ENCODE measurements at regions not wholly inside any gene's neighbourhood (a gene's known extent, or its start where the extent isn't known, plus 50 kb on each side); places are given as distances from the start of the nearest gene placed in this dataset.

- no peak for TF ChIP-seq POLR2A (IDR thresholded peaks at IDR 0.05)
- TF ChIP-seq, protein P1, sequence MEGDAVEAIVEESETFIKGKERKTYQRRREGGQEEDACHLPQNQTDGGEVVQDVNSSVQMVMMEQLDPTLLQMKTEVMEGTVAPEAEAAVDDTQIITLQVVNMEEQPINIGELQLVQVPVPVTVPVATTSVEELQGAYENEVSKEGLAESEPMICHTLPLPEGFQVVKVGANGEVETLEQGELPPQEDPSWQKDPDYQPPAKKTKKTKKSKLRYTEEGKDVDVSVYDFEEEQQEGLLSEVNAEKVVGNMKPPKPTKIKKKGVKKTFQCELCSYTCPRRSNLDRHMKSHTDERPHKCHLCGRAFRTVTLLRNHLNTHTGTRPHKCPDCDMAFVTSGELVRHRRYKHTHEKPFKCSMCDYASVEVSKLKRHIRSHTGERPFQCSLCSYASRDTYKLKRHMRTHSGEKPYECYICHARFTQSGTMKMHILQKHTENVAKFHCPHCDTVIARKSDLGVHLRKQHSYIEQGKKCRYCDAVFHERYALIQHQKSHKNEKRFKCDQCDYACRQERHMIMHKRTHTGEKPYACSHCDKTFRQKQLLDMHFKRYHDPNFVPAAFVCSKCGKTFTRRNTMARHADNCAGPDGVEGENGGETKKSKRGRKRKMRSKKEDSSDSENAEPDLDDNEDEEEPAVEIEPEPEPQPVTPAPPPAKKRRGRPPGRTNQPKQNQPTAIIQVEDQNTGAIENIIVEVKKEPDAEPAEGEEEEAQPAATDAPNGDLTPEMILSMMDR (IDR thresholded peaks at IDR 0.05), result no peak
- DNase-seq (no peak), ATAC-seq (no peak)
- peaks cover 0 to 22% (median 0%) of the 10 kb centered on the region in 9 donors for H3K27me3 ChIP-seq
- intact Hi-C loops (cut with DNase I), result loop anchor here in 1 of 10 donors (10.0 kb wide), 1 partner anchor 1297 kb away; the partner anchor contains the start of gene PTPRT
- H3K4me1 ChIP-seq, result no peaks in the 10 kb centered on the region
- whole genome bisulfite sequencing, 4 donors, result 80 to 86% (median 83%) methylated on average over 8 of the region's 8 CpGs
- H3K36me3 ChIP-seq, result no peaks in the 10 kb centered on the region
- no peak overlapping the region for H3K27ac ChIP-seq
- no peaks in the 10 kb centered on the region for H3K9me3 ChIP-seq
- H3K4me3 ChIP-seq, result no peak overlapping the region
Measured at GRCh38 chr20:41887500-41887899, 269.3 kb upstream of the CHD6 start.

DNA sequence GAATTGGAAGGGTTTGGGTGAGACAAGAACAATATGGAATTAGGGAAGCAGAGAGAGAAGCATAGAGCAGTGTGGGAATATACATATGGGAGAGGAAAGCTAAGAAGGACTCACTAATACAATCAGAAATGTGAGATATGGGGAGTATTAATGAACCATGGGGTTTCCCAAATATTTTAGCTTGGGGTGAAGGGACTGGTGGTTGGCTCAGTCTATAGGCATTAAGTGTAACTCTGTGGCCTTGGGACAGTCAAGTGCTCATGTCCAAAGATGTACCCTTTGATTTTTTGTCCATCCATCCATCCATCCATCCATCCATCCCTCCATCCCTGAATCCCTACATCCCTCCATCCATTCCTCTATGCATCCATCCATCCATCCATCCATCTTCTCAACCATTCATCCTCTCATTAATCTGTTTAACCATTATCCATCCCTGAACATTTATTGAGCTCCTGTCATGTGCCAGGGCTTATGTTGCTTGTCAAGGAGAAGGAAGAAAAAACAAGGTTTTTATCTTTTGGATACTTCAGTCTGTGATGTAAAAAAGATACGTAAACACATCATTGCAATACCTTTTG, 263.4 kb upstream of the CHD6 start:
- Histone ChIP-seq H3K27me3 (peaks cover 0 to 26% (median 3%) of the 10 kb centered on the region in 9 donors), H3K9me3 (no peaks in the 10 kb centered on the region), H3K36me3 (no peaks in the 10 kb centered on the region), H3K27ac (no peak overlapping the region), H3K4me1 (no peaks in the 10 kb centered on the region), H3K4me3 (no peak overlapping the region)
- whole genome bisulfite sequencing, 4 donors, result 75 to 90% (median 84%) methylated on average over 1 of the region's 1 CpG
- ATAC-seq, result no peak
- no peak for DNase-seq
- no peak for TF ChIP-seq POLR2A (IDR thresholded peaks at IDR 0.05)
- TF ChIP-seq, protein P1 (IDR thresholded peaks at IDR 0.05), result no peak
- intact Hi-C loops (cut with DNase I), result loop anchor here in 1 of 10 donors (10.0 kb wide), 1 partner anchor 1303 kb away; the partner anchor contains the start of gene PTPRT

GRCh38 chr20:41879123-41879522, 260.9 kb upstream of the CHD6 start:
- H3K27me3 ChIP-seq, result peaks cover 0 to 20% (median 3%) of the 10 kb centered on the region in 9 donors
- H3K4me1 ChIP-seq, result no peaks in the 10 kb centered on the region
- H3K4me3 ChIP-seq, result no peak overlapping the region
- H3K9me3 ChIP-seq, result no peaks in the 10 kb centered on the region
- H3K27ac ChIP-seq, result no peak overlapping the region
- TF ChIP-seq, protein P1 (IDR thresholded peaks at IDR 0.05), result no peak
- H3K36me3 ChIP-seq, result no peaks in the 10 kb centered on the region
- no peak for DNase-seq
- no peak for ATAC-seq
- intact Hi-C loops (cut with DNase I), result no loop called here
- 24 to 35% (median 26%) methylated on average over 2 of the region's 2 CpGs for WGBS, 4 donors

DNA sequence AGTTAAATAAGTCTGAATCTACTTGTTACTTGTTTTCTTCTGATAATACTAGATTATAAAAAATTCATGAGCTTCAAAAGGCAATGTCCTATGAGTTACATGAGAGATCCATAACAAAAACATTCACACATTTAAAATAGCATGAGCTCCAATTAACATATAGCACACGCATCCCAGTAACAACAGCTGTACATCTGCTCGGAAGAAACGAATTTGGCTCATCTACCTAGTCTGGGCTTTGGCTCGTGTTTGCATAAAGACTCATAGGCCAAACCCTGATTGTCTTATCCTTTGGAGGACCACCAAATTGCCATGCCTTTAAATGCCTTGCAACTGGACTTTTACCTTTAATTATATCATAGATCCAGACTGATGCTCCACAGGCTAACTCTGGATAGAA, 259.7 kb upstream of the CHD6 start:
- DNase-seq, result no peak
- ATAC-seq, result no peak
- Histone ChIP-seq H3K36me3 (no peaks in the 10 kb centered on the region), H3K4me1 (no peaks in the 10 kb centered on the region), H3K4me3 (no peak overlapping the region), H3K9me3 (no peaks in the 10 kb centered on the region), H3K27ac (no peak overlapping the region), H3K27me3 (peaks cover 0 to 11% (median 0%) of the 10 kb centered on the region in 9 donors)
- WGBS, 4 donors, result 72 to 77% (median 76%) methylated on average over 4 of the region's 4 CpGs
- no peak for TF ChIP-seq POLR2A (IDR thresholded peaks at IDR 0.05)
- TF ChIP-seq, protein P1 (IDR thresholded peaks at IDR 0.05), result no peak
- intact Hi-C loops (cut with DNase I), result no loop called here

Measured in heart left ventricle (tissue), 16 donors.